ENCODE measurements at regions not wholly inside any gene's neighbourhood (a gene's known extent, or its start where the extent isn't known, plus 50 kb on each side); places are given as distances from the start of the nearest gene placed in this dataset.
"Not testable (repeated sequence)": the region's sequence is repeated elsewhere in the genome, so short reads cannot be mapped to it uniquely, and the experiment has no call there.

DNA sequence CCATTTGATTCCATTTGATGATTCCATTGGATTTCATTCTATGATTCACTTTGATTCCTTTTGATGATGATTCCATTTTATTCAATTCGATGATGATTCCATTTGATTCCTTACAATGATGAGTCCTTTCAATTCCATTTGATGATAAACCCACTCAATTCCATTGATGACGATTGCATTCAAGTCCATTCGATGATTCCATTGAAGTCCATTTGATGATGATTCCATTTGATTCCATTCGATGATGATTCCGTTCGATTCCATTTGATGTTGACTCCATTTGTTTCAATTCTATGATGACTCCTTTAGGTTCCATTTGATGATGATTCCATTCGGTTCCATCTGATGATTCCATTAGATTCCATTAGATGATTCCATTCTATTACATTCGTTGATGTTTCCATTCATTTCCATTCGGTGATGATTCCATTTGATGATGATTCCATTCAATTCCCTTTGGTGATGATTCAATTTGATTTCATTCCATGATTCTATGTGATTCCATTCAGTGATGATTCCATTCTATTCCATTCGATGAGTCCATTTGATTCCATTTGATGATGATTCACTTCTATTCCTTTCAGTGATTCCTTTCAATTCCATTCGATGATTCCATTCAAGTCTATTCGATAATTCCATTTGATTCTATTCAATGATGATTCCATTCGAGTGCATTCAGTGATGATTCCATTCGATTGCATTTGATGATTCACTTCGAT, 1106.0 kb downstream of the RPIA start:
- no peak for DNase-seq (ENCODE audit: low spot score)

DNA sequence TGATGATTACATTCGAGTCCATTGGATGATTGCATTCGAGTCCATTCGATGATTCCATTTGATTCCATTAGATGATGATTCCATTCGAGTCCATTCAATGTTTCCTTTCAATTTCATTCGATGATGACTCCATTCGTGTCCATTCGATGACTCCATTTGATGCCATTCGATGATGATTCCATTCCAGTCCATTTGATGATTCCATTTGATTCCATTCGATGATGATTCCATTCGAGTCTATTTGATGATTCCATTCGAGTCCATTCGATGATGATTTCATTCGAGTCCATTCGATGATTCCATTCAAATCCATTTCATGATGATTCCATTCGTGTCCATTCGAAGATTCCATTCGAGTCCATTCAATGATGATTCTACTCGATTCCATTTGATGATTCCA, 1109.7 kb downstream of the RPIA start:
- not testable (repeated sequence) for DNase-seq (ENCODE audit: low spot score)

GRCh38 chr2:89806363-89806762, 1114.9 kb downstream of the RPIA start:
- DNase-seq (ENCODE audit: low spot score): not testable (repeated sequence)

DNA sequence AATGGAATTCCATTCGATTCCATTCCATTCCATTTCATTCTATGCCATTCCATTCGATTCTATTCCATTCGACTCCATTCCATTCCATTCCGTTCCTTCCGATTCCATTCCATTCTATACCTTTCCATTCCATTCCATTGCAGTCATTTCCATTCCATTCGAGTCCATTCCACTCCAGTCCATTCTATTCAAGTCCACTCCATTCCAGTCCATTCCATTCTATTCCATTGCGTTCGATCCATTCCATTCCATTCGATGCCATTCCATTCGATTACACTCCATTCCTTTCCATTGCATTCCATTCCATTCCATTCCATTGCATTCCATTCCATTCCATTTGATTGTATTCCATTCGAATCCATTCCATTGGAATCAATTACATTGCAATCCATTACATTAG, 1119.8 kb downstream of the RPIA start:
- DNase-seq (ENCODE audit: low spot score): no peak

DNA sequence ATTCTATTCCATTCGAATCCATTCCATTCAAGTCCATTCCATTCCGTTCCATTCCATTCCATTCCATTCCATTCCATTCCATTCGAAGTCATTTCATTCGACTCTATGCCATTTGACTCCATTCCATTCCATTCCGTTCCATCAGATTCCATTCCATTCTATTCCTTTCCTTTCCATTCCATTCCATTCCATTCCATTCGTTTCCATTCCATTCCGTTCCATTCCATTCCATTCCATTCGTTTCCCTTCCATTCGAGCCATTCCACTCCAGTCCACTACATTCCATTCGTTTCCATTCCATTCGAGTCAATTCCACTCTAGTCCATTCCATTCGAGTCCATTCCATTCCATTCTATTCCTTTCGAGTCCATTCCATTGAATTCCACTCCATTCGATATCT, 1120.4 kb downstream of the RPIA start:
- DNase-seq (ENCODE audit: low spot score): not testable (repeated sequence)

- not testable (repeated sequence) for DNase-seq (ENCODE audit: low spot score)
Measured at GRCh38 chr2:89814359-89814758, 1122.9 kb downstream of the RPIA start.

DNA sequence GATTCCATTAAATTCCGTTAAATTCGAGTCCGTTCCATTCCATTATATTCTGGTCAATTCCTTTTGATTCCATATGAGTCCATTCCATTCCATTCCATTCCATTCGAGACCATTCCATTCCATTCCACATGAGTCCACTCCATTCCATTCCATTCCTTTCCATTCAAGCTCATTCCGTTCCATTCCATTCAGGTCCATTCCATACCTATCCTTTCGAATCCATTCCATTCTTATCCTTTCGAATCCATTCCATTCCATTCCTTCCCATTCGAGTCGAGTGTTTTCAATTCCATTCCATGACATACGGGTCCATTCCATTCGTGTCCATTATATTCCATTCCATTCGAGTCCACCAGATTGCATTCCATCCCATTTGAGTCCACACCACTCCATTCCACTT, 1127.4 kb downstream of the RPIA start:
- DNase-seq (ENCODE audit: low spot score): no peak

DNA sequence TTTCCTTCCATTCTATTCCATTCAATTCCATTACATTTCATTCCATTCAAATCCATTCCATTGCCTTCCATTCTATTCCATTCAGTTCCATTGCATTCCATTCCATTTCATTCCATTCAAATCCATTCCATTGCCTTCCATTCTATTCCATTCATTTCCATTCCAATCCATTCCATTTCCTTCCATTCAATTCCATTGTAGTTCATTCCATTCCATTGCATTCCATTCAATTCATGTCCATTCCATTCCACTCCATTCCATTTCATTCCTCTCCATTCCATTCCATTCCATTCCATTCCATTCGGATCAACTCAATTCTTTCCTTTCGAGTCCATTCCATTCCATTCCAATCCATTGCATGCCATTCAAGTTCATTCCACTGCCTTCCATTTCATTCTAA, 1128.3 kb downstream of the RPIA start:
- DNase-seq (ENCODE audit: low spot score): no peak

DNA sequence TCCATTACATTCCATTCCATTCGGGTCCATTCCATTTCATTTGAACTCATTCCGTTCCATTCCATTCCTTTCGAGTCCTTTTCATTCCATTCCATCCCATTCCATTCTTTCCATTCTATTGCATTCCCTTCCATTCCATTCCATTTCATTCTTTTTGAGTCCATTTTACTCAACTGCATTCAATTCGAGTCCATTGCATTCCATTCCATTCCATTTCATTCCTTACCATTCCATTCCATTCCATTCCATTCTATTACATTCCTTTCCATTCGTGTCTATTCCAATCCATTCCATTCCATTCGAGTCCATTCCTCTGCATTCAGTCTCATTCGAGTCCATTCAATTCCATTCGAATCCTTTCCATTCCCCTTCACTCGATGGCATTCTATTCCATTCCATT, 1128.8 kb downstream of the RPIA start:
- DNase-seq (ENCODE audit: low spot score): no peak

DNA sequence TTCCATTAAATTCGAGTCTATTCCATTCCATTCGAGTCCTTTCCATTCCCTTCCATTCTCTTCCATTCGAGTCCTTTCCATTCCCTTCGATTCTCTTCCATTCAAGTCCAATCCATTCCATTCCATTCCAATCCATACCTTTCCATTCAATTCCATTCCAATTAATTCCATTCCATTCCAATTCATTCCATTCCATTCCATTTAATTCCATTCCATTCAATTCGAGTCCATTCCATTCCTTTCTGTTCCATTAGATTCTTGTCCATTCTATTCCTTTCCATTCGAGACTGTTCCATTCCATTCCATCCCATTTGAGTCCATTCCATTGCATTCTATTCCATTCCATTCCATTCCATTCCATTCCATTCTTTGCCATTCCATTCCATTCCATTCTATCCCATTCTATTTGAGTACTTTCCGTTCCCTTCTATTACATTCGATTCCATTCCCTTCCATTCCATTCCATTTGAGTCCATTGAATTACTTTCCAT, 1130.0 kb downstream of the RPIA start:
- no peak for DNase-seq (ENCODE audit: low spot score)

DNA sequence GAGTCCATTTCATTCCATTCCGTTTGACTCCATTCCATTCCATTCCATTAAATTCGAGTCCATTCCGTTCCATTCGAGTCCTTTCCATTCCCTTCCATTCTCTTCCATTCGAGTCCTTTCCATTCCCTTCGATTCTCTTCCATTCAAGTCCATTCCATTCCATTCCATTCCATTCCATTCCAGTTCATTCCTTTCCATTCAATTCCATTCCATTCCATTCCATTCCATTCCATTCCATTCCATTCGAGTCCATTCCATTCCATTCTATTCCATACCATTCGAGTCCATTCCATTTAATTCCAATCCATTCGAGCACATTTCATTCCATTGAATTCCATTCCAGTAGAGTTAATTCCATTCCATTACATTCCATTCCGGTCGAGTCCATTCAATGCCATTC, 1130.9 kb downstream of the RPIA start:
- DNase-seq (ENCODE audit: low spot score): not testable (repeated sequence)

DNA sequence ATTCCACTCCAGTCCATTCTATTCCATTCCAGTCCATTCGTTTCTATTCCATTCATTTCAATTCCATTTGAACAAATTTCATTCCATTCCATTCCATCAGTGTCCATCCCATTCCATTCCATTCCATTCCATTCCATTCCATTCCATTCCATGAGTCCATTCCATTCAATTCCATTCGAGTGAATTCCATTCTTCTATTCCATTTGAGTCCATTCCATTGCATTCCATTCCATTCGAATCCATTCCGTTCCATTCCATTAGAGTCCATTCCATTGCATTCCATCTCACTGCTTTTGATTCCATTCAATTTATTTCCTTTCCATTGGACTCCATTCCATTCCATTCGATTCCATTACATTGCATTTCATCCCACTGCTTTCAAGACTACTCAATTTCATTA, 1132.1 kb downstream of the RPIA start:
- DNase-seq (ENCODE audit: low spot score): no peak

DNA sequence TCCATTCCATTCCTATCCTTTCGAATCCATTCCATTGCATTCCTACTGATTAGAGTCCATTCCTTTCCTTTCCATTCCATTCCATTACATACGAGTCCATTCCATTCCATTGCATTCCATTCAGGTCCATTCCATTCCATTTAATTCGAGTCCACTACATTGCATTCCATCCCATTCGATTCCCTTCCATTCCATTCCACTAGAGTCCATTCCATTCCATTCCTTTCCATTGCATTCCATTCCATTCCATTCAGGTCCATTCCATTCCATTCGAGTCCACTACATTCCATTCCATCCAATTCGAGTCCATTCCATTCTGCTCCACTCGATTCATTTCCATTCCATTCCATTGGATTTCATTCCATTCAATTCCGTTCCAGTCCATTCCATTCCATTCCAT, 1133.6 kb downstream of the RPIA start:
- no peak for DNase-seq (ENCODE audit: low spot score)

DNA sequence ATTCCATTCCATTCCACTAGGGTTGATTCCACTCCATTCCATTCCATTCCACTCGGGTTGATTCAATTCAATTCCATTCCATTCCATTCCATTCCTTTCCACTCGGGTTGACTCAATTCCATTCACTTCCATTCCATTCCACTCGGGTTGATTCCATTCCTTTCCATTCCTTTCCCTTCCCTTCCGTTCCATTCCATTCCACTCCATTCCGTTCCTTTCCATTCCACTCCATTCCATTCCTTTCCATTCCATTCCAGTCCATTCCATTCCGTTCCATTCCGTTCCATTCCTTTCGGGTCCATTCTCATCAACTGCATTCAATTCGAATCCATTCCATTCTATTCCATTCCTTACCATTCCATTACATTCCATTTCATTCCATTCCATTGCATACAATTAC, 1135.3 kb downstream of the RPIA start:
- not testable (repeated sequence) for DNase-seq (ENCODE audit: low spot score)

DNA sequence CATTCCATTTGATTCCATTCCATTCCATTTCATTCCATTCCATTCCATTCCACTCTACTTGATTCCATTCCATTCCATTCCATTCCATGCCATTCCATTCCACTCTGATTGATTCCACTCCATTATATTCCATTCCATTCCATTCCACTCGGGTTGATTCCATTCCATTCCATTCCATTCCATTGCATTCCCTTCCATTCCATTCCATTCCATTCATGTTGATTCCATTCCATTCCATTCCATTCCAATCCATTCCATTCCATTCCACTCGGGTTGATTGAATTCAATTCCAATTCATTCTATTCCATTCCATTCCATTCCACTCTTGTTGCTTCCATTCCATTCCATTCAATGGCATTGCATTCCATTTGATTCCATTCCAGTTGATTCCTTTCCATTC, 1136.4 kb downstream of the RPIA start:
- not testable (repeated sequence) for DNase-seq (ENCODE audit: low spot score)

GRCh38 chr2:89828416-89828815, 1136.9 kb downstream of the RPIA start:
- DNase-seq (ENCODE audit: low spot score): not testable (repeated sequence)

DNA sequence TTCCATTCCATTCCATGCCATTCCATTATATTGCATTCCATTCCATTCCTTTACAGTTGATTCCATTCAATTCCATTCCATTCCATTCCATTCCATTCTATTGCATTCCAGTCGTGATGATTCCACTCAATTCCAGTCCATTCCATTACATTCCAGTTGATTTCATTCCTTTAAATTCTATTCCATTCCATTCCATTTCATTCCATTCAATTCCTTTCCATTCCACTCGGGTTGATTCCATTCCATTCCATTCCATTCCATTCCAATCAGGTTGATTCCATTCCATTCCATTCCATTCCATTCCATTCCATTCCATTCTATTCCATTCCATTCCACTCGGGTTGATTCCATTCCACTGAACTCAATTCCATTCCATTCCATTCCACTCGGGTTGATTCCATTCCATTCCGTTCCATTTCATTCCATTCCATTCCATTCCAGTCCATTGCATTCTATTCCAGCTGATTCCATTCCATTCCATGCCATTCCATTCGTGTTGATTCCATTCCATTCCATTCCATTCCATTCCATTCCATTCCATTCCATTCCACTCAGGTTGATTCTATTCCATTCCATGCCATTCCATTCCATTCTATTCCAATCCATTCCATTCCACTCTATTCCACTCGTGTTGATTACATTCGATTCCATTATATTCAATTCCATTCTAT, 1137.6 kb downstream of the RPIA start:
- DNase-seq (ENCODE audit: low spot score): not testable (repeated sequence)

GRCh38 chr2:89829828-89830227, 1138.4 kb downstream of the RPIA start:
- no peak for DNase-seq (ENCODE audit: low spot score)

GRCh38 chr2:89830341-89831218, 1139.1 kb downstream of the RPIA start:
- not testable (repeated sequence) for DNase-seq (ENCODE audit: low spot score)

DNA sequence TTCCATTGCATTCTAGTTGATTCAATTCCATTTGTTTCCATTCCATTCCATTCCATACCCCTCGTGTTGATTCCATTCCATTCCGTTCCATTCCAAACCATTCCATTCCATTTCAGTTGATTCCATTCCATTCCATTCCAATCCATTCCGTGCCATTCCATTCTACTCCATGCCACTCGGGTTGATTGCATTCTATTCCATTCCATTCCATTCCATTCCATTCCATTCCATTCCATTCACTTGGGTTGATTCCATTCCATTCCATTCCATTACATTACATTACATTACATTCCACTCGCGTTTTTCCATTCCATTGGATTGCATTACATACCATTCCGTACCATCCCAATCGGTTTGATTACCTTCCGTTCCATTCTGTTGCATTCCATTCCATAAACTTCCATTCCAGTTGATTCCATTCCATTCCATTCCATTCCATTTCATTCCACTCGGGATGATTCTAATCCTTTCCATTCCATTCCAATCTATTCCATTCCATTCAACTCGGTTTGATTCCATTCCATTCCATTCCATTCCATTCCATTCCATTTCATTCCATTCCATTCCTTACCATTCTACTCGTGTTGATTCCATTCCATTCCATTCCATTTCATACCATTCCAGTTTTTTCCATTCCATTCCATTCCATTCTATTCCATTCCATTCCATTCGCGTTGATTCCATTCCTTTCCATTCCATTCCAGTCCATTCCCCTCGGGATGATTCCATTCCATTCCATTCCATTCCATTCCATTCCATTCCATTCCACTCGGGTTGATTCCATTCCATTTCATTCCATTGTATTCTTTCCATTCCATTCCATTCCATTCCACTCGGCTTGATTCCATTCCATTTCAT, 1140.4 kb downstream of the RPIA start:
- no peak for DNase-seq (ENCODE audit: low spot score)

DNA sequence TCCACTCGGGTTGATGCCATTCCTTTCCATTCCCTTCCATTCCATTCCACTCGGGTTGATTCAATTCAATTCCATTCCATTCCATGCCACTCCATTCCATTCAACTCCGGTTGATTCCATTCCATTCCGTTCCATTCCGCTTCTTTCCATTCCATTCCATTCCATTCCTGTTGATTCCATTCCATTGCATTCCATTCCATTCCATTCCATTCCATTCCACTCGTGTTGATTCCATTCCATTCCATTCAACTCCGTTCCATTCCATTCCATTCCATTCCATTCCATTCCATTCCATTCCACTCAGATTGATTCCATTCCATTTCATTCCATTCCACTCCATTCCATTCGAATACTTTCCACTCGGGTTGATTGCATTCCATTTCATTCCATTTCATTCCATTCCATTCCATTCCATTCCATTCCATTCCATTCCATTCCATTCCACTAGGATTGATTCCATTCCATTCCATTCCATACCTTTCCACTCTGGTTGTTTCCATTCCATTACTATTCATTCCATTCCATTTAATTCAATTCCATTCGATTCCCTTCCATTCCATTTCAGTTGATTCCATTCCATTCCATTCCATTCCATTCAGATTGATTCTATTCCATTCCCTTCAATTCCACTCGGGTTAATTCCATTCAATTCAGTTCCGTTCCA, 1141.8 kb downstream of the RPIA start:
- no peak for DNase-seq (ENCODE audit: low spot score)

All from D341Med (cell line).